ENCODE measurements at regions not wholly inside any gene's neighbourhood (a gene's known extent, or its start where the extent isn't known, plus 50 kb on each side); places are given as distances from the start of the nearest gene placed in this dataset.

DNA sequence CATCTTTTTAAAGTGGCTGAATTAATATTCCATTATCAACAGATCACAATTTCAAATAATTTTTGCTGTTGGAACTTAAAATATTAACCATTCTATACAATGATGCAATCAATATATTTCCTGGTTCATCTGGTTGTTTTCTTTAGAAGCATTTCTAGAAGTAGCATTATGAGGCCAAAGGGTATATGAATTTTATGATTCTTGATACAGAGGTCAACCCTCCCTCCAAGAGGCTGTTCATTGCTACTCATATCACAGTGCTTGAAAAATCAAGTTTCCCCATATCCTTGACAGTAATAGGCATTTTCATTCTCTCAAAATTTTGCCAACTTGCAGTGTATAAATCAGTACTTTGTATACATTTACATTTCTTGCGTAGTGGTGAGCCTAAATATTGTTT is 312.6 kb downstream of the BMPER start (continued):
- TF ChIP-seq, protein P1, sequence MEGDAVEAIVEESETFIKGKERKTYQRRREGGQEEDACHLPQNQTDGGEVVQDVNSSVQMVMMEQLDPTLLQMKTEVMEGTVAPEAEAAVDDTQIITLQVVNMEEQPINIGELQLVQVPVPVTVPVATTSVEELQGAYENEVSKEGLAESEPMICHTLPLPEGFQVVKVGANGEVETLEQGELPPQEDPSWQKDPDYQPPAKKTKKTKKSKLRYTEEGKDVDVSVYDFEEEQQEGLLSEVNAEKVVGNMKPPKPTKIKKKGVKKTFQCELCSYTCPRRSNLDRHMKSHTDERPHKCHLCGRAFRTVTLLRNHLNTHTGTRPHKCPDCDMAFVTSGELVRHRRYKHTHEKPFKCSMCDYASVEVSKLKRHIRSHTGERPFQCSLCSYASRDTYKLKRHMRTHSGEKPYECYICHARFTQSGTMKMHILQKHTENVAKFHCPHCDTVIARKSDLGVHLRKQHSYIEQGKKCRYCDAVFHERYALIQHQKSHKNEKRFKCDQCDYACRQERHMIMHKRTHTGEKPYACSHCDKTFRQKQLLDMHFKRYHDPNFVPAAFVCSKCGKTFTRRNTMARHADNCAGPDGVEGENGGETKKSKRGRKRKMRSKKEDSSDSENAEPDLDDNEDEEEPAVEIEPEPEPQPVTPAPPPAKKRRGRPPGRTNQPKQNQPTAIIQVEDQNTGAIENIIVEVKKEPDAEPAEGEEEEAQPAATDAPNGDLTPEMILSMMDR (IDR thresholded peaks at IDR 0.05; ENCODE audit: control extremely low read depth in 1 of 3, insufficient read depth in 1 of 3, low read depth in 1 of 3, low read length in 3 of 3): no peak
- TF ChIP-seq CTBP2 (IDR thresholded peaks at IDR 0.05; ENCODE audit: borderline replicate concordance, insufficient read depth, insufficient read length, low read length) (no peak), SIX5 (IDR thresholded peaks at IDR 0.05; ENCODE audit: low read depth, low read length) (no peak)
- TF ChIP-seq, protein P2, sequence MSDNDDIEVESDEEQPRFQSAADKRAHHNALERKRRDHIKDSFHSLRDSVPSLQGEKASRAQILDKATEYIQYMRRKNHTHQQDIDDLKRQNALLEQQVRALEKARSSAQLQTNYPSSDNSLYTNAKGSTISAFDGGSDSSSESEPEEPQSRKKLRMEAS (IDR thresholded peaks at IDR 0.05): no peak

Measured in H1 (cell line).